Endometrial microvascular endothelial cells (primary cell): ENCODE measurements at regions not wholly inside any gene's neighbourhood (a gene's known extent, or its start where the extent isn't known, plus 50 kb on each side); places are given as distances from the start of the nearest gene placed in this dataset.

Experiments used
- in situ Hi-C: cut with HindIII; loops from 2 replicates; pipeline ENCODE4 v1.10.0; 2017; ENCODE audit warnings: low sequenced_read_pairs, low pct_unique_long_range_greater_than_20kb; ENCODE audit errors: inconsistent ontology term

- in situ Hi-C loops = no loop called here
Measured at GRCh38 chr7:25970356-25970755, 181.6 kb upstream of the NFE2L3 start.

GRCh38 chr7:25970911-25971310, 181.1 kb upstream of the NFE2L3 start:
- in situ Hi-C loops = no loop called here

DNA sequence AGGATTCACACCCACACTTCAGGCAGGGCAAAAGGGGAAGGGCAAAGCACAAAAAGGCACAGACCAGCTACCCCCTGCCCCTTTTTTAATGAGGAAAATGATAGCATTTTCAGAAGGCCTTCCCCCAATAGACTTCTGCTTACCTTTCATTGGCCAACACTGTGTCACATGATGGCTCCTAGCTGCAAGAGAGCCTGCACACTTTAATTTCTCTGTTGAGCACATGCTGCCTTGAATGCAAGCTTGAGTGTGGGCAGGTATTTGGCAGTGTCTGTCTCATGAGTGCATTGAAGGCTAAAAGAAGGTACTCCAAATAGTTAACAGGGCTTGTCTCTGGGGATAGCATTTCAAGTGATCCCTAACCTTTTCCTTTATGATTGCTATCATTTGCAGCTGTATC, 175.4 kb upstream of the NFE2L3 start:
- in situ Hi-C loops = no loop called here

DNA sequence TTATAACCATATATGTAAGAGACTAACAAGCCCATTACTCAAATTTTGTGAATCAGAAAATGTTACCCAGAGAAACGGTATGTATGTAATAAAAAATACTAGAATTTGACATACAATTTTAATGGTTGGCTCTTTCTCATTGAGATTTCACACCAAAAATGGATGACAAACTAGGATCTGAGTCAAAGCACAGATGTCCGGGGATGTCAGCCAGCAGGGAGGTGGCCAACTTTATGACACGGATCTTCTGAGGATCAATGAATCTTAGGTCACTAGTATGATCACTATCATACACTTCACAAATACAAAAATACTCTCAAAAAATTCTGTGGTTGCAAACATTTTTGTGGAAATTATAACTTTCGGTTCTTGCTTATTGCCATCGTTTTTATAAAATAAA, 173.5 kb upstream of the NFE2L3 start:
- in situ Hi-C loops = no loop called here

- in situ Hi-C loops = no loop called here
Measured at GRCh38 chr7:25979605-25980004, 172.4 kb upstream of the NFE2L3 start.

DNA sequence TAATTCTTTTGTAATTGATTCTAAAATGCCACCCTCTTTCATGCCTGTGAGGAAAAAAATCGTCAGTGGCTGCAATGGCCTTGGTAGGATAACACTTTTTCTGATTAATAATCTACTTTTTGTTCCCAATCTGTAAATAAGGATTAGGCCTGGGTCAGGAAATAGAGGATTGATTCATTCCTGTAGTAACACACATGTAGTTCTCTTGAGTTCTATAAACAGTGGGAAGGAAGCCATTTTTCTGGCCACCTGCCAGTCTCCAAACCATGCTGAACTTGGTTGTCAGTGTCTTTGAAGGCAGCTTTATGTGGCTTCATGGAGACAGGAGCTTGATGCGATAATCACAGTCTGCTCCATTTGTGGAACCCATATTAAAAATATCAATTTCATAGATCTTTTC, 169.3 kb upstream of the NFE2L3 start:
- in situ Hi-C loops = no loop called here

GRCh38 chr7:25985196-25985595, 166.8 kb upstream of the NFE2L3 start:
- in situ Hi-C loops = no loop called here

DNA sequence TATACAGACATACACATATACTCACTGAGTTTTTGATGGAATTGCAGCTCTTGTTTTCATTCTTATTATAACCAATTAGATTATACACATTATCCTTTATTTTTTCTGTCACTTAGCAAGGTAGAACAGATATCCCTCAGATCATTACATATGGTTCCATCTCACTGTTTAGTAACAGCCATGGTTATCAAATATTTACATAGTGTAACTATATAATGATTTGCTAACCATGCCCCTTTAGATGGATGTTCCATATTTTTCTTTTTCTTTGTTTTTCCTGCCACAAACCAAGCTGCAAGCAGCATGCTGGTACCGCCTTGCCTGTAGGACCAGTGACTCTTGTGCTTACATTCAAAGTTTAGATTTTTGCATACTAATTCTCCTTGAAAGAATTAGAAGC, 163.4 kb upstream of the NFE2L3 start:
- in situ Hi-C loops = no loop called here

- in situ Hi-C loops = no loop called here
Measured at GRCh38 chr7:25989140-25989705, 162.8 kb upstream of the NFE2L3 start.

GRCh38 chr7:25994433-25994994, 157.5 kb upstream of the NFE2L3 start:
- in situ Hi-C loops = no loop called here

- in situ Hi-C loops = no loop called here
Measured at GRCh38 chr7:25995216-25995615, 156.8 kb upstream of the NFE2L3 start.

DNA sequence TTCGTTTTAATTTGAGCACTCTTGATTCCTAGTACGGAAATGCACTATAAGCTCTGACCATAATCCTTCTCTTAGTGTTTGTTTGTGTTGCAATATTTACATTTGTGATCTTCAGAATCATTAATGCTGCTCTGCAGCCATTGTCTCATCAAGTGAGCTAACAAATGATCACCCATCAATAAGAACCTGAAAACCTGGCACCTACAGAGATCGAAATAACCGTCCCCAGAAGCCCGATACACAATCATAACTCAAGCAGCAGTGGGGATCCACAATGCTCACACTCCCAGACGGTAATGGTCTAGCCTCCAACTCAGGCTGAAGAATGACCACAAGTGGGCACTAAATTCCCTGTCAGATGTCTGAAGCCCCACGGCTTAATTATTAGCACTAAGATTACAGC, 156.0 kb upstream of the NFE2L3 start:
- in situ Hi-C loops = no loop called here

GRCh38 chr7:25998499-25998898, 153.5 kb upstream of the NFE2L3 start:
- in situ Hi-C loops = no loop called here

GRCh38 chr7:26000841-26001240, 151.2 kb upstream of the NFE2L3 start:
- in situ Hi-C loops = no loop called here

GRCh38 chr7:26001662-26002244, 150.2 kb upstream of the NFE2L3 start:
- in situ Hi-C loops = no loop called here

DNA sequence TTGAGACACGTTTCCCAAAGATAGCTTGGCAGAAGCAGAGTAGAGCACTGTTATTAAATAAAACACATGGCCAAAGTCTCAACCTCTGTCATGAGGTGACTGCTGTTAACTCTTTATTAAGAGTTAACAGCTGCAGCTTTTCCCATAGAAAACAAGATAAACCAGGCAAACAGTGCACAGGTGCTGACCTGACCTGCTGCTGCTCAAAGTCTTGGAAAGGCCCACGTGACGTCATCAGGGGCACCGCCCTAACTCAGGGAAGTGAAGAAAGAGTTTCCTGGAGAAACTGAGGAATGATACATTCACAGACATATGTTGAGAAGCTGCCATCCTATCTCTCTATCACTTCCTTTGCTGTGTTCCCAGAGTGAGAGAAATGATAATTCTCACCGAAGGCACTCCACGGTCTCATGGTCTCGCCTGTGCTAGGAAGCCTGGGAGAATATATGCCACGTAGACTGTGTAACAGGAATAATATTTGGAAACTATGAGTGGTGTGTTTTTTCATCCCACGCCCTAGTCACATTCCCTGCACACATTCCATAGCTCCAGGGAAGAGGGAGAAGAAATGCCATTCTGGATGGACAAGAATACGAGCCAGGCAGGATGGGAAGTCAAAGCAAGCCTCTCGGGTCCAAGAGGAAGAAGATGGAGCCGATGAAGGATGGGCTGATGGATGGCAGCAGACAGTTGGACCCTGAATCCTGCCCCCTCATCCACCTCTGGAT, 146.2 kb upstream of the NFE2L3 start:
- in situ Hi-C loops = no loop called here

GRCh38 chr7:26006426-26006825, 145.6 kb upstream of the NFE2L3 start:
- in situ Hi-C loops = no loop called here

- in situ Hi-C loops = no loop called here
Measured at GRCh38 chr7:26007510-26007909, 144.5 kb upstream of the NFE2L3 start.

DNA sequence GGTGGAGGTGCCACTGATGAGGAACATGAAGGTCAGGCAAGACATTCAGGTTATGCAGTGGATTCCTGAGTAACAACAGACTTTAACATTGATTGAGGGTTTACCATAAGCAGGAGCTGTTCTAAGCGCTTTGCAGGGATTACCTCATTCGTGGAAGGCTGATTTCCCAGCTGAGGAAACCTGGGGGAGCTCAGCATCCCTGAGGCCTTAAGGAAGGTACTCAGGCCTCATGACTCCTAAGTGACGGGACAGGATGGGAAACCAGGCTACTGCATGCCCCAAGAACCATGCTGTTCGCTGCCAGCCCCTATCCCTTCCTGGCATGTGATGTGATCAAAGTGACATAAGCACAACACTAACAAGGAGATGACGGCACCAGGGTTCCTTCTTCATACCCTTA, 143.6 kb upstream of the NFE2L3 start:
- in situ Hi-C loops = no loop called here

DNA sequence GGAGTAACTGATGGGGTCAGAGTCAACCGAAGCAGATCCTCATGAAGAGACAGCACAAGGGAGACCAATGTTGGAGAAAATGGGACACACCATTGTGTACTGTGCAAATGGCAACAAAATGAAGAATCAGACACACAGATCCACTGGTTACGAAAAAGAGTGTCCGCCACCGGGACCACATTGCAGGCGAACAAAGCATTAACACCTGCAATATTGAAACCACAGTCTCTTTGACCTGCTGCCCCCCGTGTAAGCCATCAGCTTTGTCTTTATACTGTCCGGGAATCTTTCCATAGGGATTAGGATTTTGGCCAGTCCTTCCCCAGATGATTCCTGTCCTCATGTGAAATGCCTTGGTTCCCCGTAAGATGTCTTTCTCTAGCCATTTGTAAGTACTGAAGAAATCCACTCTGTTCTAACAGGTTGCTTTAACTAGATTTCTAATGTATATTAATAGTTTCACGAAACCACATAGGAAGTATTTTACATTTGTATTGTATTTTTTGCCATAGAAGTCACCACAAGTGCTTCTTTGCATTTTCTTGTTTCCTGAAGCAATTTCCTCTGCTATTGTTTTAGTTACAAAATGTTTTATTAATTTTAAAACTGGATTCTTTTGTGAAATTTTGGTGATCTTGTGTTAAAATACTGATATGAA, 140.8 kb upstream of the NFE2L3 start:
- in situ Hi-C loops = no loop called here
